HG03108 (cell line): ENCODE measurements at regions not wholly inside any gene's neighbourhood (a gene's known extent, or its start where the extent isn't known, plus 50 kb on each side); places are given as distances from the start of the nearest gene placed in this dataset.

Experiments used
- ATAC-seq: cut with Tn5 transposase; IDR thresholded peaks from one replicate; pipeline ENCODE4 v1.9.1; 2021; ENCODE audit warnings: moderate library complexity; ENCODE audit not compliant: unreplicated experiment

- ATAC-seq, result no peak
Observed at GRCh38 chr12:42774238-42774637, 184.7 kb upstream of the PRICKLE1 start.

DNA sequence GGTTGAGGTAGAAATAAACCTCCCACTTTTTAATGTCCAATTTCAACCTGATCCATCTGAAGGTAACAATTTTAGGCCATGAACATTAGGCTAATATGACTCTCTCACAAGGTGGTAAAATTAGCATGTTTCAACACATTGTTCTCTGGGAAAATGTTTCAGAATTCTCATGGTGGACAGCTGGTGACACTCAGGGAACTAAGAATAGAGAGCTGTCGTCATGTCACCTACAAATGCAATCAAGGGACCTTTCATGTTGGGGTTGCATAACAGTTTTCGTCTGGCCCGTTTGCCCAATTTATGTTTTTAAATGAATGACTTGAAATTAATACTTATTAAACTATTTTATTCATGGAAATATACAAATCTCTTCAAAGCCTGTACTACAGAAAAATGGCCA lies 180.7 kb upstream of the PRICKLE1 start:
- ATAC-seq, result no peak

DNA sequence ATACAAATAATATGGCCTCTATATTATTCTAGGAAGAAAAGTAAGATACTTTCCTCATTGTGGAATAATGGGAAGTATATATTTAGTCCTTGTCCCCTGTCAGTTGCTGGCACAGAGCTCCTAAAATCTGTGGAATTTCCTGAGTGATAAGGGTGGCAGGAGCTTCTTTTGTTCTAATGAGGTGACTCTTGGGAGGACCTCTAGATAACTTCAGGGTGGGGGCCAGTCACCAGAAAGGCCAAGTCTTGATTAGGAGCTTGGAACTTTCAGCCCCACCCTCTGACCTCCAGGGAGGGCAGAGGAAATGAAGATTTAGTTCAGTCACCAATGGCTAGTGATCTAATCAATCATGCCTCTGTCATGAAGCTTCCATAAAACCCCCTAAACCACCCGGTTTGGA lies 179.9 kb upstream of the PRICKLE1 start:
- no peak for ATAC-seq

DNA sequence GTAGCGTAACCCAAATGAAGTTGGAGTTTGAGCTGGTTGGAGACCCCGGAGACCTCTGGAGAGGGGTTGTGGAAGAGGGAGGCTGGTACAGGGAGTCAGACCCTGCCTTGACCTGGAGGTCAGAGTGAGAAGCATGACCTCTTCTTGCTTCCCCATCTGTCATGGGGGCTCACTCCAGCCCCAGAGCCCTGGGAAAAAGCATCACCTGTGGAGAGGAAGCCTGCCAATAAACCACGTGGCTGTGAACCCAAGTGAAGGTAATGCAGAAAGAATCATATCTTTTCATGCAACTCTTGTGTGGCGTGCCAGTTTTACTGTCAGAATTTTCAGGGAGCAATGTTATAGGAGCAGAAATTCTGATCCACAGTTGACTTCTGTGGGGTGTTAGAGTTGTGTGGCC lies 178.5 kb upstream of the PRICKLE1 start:
- ATAC-seq, result no peak

GRCh38 chr12:42767326-42767954 lies 177.9 kb upstream of the PRICKLE1 start:
- no peak for ATAC-seq

DNA sequence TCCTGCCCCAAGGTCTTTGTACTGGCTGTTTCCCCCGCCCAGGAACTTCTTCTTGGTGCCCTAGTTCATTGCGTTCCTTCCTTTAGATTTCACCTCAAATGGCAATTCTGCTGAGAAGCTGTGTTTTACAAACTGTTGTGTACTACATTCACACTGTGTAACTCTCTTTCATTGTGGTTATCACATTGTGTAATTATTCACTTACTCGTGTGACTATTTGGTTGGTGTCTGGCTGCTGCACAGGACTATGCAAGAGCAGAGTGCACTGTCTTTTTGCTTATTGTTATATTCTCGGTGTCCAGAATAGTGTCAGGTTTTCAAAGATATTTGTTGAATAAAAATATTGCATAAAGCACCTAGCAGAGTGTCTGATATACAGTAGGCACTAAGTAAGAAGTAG lies 177.2 kb upstream of the PRICKLE1 start:
- peak; percentile 49 for ATAC-seq

- ATAC-seq, result no peak
Observed at GRCh38 chr12:42766026-42766425, 176.5 kb upstream of the PRICKLE1 start.

- no peak for ATAC-seq
Observed at GRCh38 chr12:42763682-42764081, 174.1 kb upstream of the PRICKLE1 start.

DNA sequence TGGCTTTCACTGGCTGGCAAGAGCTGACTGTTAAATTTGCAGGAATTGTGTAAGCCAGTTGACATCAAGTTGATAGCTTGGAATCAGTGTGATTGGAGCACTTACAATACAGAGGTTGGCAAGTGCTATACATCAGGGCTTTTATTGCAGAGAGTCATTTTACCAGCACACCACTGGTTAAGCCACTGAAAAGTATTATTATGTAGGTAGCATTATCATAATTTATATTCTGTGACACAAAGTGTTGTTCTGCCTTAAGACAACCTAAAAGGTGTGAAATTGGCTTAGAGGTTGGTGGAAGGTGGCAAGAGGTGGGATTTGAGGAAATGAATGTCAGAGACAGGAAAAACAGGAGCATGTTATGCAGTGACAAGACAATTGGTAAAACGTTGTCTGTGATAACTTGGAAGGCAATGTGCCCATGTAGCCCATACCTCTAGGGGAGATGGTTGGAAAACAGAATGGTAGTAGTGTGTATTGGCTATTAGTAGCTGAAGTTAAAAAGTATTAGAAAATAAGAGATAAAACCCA lies 172.9 kb upstream of the PRICKLE1 start:
- ATAC-seq, result no peak

DNA sequence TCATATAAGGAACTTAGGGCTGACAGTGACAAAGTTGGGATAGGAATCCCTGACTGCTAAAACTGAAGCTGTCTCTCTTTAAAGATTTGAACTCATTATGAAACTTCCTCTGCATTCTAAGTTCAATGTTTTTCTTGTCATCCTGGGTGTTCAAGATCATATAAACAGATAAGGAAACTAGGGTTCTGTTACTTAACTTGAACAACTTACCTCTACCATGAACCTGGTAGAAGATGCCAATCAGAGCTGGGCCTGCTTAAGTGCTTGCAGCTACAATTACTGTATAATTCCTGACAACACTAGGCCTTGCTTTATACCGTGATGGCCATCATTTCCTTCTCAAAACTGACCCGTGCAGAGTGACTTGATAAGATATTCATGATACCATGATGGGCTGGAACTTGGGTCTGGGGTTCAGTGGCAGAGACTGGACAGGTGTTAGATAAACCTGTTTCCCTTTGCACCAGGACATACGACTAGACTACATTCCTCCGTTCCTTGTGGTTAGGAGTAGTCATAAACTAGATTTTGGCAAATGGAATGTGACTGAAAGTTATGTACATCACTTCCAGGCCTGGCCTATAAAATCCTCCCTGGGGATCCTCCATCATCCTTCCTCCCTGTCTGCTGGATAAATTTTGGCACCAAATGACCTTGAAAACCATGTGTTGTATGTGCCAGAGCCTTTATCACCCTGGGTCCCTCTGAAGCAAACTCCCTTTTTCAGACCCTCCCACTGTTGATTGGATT lies 172.2 kb upstream of the PRICKLE1 start:
- ATAC-seq, result no peak

- ATAC-seq, result no peak
Observed at GRCh38 chr12:42761086-42761485, 171.5 kb upstream of the PRICKLE1 start.

DNA sequence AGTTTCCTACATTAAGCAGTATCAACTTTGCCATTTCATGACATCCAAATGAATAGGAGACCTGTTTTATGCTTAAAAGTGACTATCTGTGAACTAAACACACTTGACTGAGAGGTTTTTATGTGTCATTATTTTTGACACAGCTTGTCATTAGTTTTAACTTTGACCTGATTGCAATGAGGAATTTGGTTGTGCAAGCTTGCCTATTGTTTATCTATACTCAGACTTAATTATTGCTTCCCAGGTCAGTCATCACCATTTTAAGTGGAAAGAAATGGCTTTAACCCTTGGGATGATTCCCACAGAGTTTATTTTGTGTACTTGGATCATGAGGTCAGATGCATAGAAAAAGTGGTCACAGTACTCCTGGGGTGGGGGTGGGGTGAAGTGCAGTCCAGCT lies 171.0 kb upstream of the PRICKLE1 start:
- no peak for ATAC-seq

GRCh38 chr12:42759622-42760273 lies 170.2 kb upstream of the PRICKLE1 start:
- ATAC-seq, result no peak

GRCh38 chr12:42758806-42759205 lies 169.3 kb upstream of the PRICKLE1 start:
- ATAC-seq, result no peak

DNA sequence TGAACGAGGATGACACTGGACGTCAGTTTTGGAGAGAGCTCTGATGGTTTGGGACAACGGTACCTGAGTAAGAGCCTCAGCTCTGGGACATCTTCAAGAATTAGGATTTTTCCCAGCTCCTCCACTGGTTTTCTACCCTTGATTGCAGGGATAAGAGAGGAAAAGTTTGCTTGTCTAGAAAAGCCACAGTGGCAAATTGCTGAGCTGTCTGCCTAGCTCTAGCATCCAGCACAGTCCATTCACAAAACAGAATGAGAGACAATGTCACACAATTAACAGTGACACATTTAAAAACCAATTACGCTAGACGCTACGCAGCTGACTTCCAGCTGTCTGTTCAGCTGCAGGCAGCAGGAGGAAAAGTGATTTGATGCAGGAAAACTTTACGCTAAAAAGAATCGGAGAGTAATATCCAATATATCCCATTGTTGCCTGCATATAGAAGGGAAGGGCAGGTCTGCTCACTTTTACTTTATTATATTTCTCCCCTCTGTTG lies 168.1 kb upstream of the PRICKLE1 start:
- no peak for ATAC-seq

- no peak for ATAC-seq
Observed at GRCh38 chr12:42756841-42757623, 167.5 kb upstream of the PRICKLE1 start.

DNA sequence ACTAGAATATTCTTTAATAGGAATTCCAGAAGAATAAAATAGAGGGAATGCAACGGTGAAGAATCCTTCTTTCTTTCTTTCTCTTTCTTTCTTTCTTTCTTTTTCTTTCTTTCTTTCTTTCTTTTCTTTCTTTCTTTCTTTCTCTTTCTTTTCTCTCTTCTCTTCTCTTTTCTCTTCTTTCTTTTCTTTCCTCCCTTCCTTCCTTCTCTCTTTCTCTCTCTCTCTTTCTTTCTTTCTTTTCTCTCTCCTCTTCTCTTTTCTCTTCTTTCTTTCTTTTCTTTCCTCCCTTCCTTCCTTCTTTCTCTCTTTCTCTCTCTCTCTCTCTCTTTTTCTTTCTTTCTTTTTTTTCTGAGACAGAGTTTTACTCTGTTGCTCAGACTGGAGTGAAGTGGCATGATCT lies 160.8 kb upstream of the PRICKLE1 start:
- ATAC-seq, result no peak

DNA sequence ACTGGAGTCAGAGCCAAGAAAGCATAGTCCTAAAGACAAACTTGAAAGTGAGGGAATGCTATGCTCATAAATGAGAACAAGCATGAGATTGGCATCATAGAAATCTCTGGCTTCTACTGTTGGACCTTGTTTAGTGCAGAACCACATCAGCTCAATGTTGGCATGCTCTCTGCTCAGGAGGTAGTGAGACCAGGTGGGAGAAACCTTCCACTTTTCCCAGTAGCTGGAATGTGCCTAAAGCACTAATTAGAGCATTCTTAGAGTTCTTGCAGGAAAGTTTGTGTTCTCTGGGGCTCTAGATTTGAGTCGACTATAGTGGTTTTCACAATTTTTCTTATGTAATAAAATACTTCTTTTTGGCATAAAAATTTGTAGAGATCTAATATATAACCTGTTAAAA lies 159.7 kb upstream of the PRICKLE1 start:
- ATAC-seq, result no peak

DNA sequence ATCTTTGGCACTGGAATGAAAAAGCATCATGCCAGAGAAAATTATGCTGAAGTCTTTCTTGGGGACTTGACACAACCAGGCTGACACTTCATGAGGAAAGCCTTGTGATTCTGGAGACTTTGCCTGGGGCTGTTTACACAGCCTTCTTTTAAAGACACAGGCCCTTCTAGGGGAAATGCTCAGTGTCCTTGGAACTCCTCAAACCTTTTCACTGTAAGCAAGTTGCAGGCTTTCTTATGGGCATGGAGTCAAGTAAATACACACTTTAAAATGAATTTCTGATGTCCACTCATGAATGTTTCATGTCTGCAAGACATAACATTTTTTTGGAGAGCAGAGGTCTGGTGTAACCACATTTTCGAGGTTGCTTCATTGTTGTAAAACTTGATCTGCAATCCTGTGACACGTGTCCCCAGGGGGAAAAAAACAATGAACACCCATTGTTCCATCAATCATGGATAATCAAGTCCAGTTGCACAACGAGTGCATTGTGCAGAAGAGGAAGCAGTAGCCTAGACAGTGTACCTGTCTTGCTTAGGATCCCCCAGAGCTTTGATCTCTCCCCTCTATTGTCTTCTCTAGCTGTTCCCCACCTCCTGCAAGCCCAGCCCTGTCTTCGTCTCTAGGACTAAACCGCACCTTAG lies 155.1 kb upstream of the PRICKLE1 start:
- no peak for ATAC-seq

GRCh38 chr12:42742716-42743115 lies 153.2 kb upstream of the PRICKLE1 start:
- ATAC-seq, result no peak
